HepG2 (cell line): ENCODE measurements at regions not wholly inside any gene's neighbourhood (a gene's known extent, or its start where the extent isn't known, plus 50 kb on each side); places are given as distances from the start of the nearest gene placed in this dataset.

ENCODE experiments used
- MAZ ChIP-seq, 2 experiments: sonication (generic) in 1 of 2; formaldehyde crosslinking in 1 of 2; IDR thresholded peaks; 2 replicates each; pipeline versions ENCODE4 v1.5.0 to v1.6.1; 2012 to 2020; ENCODE audit warnings: low read depth in 2 of 2, mild to moderate bottlenecking in 2 of 2, borderline replicate concordance in 1 of 2, improper control_type of control experiment in 1 of 2, low read length in 1 of 2, missing genetic modification reagents in 1 of 2, moderate library complexity in 1 of 2
- NFKB2 ChIP-seq: sonication (generic); formaldehyde crosslinking; IDR thresholded peaks from 2 replicates; pipeline ENCODE4 v1.4.0; 2020; ENCODE audit warnings: missing genetic modification reagents, borderline replicate concordance
- SIN3A ChIP-seq: IDR thresholded peaks from 2 replicates; pipeline ENCODE4 v1.6.1; 2011; ENCODE audit warnings: low read depth, mild to moderate bottlenecking, control low read depth, low read length, borderline replicate concordance
- TCF12 ChIP-seq, 2 experiments: fragments of 450-650 bp in 1 of 2; sonication (generic) in 1 of 2; formaldehyde crosslinking in 1 of 2; IDR thresholded peaks; 2 replicates each; pipeline versions ENCODE4 v1.6.1 to v1.8.0; 2017 to 2022; ENCODE audit warnings: antibody characterized with exemption in 1 of 2, mild to moderate bottlenecking in 1 of 2, missing genetic modification reagents in 1 of 2, moderate library complexity in 1 of 2
- ZNF274 ChIP-seq: sonication (generic); formaldehyde crosslinking; IDR thresholded peaks from 2 replicates; pipeline ENCODE4 v1.5.1; 2020; ENCODE audit warnings: mild to moderate bottlenecking, missing genetic modification reagents

GRCh38 chr2:154974041-154974440 lies 275.5 kb downstream of the KCNJ3 start:
- TF ChIP-seq ZNF274 (CRISPR knock-in tag) (no peak), SIN3A (no peak), TCF12 (IDR thresholded peaks at IDR 0.05) (no peak), TCF12 (CRISPR knock-in tag; IDR thresholded peaks at IDR 0.05) (no peak), MAZ (IDR thresholded peaks at IDR 0.05; ENCODE audit: borderline replicate concordance, low read depth, low read length) (no peak), MAZ (CRISPR knock-in tag; IDR thresholded peaks at IDR 0.05; ENCODE audit: low read depth) (no peak), NFKB2 (CRISPR knock-in tag) (no peak)
